Islet of Langerhans (tissue), 1 donor: ENCODE measurements at regions not wholly inside any gene's neighbourhood (a gene's known extent, or its start where the extent isn't known, plus 50 kb on each side); places are given as distances from the start of the nearest gene placed in this dataset.

Experiments
- FAIRE-seq: peaks from one replicate; lab custom pipeline; 2011; peaks lifted over from hg19 to GRCh38; lab: Jason Lieb, UNC

GRCh38 chr9:108225149-108225800 lies 630.5 kb downstream of the ACTL7B start:
- FAIRE-seq = no peak

DNA sequence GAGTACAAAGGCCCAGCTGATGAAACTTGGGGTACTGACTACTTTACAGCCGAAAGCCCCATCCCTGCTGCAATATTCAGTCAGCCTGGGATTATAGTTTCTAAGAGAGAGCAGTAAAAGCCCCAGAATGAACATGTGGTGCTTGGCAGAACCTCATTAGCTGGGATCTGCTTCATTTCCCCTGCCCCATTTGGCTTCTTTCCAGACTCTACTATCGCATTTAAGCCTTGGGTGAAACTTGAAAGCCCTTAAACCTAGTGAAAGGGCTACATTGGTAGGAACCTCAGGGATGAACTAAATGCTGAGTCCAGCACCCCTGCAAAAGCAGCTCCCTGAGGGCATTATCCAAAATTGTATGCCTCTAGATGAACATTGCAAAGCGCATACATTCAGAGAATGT lies 631.1 kb downstream of the ACTL7B start:
- FAIRE-seq = no peak

DNA sequence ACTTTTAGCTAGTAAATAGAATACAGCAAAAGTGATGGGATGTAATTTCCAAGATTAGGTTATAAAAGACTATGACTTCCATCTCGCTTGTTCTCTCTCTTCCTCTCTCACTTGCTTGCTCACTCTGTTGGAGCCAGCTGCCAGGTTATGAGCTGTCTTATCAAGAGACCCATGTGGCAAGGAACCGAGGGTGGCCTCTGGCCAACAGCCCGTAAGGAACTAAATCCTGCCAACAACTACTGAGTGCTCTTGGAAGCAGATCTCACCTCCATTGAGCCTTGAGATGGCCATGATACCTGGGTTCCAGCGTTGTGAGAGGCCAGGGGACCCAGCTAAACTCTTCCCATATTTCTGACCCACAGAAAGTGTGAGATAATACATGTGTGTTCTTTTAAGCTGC lies 636.1 kb downstream of the ACTL7B start:
- no peak for FAIRE-seq

DNA sequence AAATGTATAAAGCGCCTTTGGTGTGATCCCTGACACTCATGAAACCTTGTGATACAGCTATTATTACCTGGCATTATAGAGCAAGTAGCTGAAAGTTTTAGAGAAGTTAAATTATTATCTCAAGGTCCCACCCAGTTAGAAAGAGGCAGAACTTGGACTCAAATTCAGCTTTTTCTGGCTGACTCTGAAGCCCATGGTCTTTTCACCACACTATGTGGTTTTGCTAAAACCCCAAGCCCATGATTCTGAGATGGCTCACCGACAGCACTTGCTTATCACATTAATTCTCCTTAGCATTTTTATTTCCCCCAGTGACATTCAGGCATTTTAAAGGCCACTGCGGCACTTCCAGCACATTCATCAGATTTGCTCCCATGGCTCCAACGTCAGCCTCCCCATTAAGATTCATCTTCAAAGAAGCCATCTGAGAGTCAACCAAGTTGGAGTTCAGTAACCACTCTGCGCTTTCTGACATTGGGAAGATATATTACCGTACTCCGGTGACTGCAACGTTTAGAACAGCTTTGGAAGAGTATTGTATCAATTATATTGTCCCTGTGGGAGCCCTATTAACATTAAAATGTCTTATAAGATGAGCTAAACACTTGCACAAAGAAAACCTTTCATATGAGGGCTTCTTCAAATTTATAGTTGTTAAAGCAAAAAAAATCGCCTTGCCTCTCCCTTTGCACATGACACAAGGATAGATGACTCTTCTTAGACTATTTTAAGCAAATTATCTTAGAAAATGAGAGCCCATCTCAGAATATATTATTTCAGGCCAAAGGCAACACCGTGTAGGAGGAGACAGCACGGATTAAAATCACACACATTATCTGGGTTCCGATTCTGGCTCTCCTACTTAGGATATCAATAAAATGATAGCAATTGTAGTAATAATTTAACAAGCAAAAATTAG lies 638.1 kb downstream of the ACTL7B start:
- no peak for FAIRE-seq

DNA sequence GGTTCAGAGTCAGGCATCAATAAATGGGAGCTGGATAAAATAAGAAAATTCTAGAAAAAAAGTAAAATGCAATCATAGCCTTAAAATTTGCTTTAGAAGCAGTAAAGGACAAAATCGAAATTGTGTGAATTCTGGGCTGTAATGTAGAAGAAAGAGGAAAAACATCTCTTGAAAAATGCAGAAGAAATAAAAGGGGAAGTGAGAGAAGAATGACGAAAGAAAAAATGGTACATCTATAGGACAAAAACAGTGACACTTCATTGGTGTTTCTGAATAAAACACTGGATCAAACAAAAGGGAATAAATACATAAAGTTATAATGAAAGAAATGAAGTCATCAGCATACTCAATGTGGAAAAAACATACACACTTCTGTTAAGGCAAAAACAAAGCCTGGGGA lies 642.3 kb downstream of the ACTL7B start:
- FAIRE-seq = no peak

- FAIRE-seq = no peak
These were observed 643.6 kb downstream of the ACTL7B start for GRCh38 chr9:108212184-108212583.

DNA sequence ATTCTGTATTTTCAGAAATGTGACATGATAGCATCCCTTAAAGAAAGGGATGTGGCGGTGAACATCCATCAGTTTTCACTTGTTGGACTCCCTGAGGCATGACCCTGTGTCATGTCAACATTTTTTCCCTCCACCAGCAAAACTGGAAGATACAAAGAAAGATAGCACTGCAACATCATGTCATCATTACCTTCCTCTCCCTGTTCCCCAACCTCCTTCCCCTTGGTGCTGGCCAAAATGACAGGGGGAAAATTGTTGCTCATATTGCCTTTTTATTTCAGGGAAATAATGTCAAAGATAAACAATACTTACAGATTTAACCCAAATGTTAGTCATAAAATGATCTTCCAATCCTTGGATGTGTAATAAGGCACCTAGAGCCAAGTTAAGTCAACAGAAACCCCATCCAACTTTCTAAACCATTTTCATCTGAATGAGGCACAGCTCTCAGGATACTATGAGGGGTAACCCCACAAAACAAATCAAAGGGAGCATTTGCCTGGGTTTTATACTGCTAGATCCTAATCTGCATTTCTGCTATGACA lies 644.3 kb downstream of the ACTL7B start:
- no peak for FAIRE-seq

- FAIRE-seq = no peak
These were observed 646.6 kb downstream of the ACTL7B start for GRCh38 chr9:108209132-108209685.

- FAIRE-seq = no peak
These were observed 648.1 kb downstream of the ACTL7B start for GRCh38 chr9:108207561-108208165.

DNA sequence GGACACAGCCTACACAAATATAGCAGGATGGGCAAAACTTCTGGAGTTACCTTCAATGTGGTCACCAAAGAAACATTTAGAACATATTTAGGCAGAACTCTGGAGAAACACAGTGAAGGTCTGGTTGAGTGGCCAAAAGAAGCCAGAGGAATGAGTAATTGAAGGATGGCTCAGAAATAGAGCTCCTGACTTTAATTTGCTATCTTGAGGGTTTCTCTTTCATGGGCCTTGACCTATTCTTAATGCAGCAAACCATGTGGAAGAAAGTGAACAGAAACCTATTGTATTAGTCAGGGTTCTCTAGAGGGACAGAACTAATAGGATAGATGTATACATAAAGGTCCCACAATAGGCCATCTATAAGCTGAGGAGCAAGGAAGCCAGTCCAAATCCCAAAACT lies 650.5 kb downstream of the ACTL7B start:
- FAIRE-seq = no peak

- FAIRE-seq = no peak
These were observed 657.9 kb downstream of the ACTL7B start for GRCh38 chr9:108197899-108198298.

DNA sequence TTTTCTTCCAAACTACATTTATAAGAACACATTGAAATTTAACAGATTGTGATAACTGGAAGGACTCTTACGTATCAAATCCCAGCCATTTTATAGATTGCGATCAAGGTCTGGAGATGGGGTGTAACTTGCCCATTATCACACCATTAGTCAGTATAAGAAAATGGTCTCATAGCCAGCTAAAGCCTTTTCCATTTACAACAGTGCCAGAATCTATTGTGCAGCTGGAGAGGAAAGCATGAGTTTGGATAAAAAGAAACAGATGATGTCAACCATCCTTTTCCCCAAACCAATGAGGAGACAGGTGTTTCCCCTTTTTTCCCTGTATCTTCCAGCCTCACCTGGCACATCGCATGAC lies 658.8 kb downstream of the ACTL7B start:
- no peak for FAIRE-seq

GRCh38 chr9:108196332-108197007 lies 659.3 kb downstream of the ACTL7B start:
- no peak for FAIRE-seq

DNA sequence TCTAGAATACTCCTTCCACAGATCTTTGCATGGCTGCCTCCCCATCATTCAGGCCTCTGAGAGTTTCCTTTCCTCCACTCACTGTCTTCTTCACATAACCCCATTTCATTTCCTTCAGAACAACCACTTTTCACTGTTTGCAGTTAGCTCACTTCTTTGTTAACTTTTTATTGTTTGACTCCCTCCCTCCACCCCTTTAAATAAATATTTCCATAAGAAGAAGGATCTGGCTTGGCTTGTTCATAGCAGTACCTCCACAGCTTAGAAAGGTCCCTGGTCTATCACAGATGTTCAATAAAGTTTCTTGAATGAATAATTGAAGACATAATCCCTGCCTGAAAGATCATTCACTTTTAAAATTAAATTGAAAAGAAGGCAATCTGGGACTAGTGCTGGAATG lies 661.6 kb downstream of the ACTL7B start:
- FAIRE-seq = no peak

GRCh38 chr9:108193026-108193710 lies 662.6 kb downstream of the ACTL7B start:
- FAIRE-seq = no peak

DNA sequence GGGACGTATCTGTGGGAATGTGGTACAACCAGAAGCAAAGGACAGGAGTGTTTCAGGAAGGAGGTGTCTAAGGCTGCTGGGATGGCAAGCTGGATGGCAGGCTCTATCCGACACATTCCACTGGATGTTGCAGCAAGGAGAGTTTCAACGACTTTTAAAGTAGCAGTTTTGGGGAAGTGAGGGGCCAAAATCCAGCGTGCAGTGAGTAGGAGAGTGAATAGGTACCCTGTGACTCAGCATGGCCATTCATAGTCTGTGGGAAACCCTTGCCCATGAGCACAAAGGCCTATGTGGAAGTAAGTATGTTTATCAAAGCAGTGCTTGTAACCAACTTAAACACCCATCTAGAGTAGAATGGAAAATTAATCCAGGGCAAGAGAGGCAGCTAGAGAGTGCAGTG lies 664.7 kb downstream of the ACTL7B start:
- FAIRE-seq = no peak

DNA sequence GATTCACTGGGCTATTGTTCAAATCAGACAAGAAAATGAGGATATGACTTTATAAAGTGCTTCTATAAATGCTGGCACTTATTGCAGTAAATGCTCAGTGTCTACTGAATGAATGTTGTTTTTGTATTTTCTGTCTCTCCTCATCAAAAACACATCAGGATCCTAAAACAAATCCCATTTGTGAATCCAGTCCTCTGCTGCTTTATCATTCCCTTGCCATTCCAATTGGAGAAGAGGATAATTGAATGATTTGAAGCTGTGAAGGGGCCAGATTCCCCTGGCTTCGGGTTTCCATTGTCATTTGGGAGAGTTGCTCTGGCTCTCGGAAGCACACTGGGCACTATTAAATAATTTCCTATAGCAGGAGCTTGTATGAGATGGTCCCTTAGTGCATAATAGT lies 666.8 kb downstream of the ACTL7B start:
- FAIRE-seq = no peak

DNA sequence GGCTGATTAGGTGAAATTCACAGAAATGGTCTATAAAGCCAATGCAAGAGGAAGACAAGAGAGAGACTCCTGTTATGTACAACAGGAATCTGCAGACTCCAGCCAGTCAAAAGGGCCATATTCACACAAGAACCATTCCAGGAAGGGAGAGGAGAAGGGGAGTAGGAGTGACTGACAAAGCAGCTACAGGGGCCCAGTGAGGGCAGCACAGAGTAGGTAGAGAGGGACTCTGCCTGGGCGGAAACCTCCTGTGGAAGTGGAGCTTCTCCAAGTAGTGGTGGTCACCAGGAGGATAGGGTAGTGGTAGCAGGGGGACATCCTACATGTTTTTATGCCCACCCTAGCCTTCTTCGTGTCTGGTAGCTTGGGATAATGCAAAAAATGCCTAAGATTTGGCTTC lies 667.3 kb downstream of the ACTL7B start:
- FAIRE-seq = no peak

DNA sequence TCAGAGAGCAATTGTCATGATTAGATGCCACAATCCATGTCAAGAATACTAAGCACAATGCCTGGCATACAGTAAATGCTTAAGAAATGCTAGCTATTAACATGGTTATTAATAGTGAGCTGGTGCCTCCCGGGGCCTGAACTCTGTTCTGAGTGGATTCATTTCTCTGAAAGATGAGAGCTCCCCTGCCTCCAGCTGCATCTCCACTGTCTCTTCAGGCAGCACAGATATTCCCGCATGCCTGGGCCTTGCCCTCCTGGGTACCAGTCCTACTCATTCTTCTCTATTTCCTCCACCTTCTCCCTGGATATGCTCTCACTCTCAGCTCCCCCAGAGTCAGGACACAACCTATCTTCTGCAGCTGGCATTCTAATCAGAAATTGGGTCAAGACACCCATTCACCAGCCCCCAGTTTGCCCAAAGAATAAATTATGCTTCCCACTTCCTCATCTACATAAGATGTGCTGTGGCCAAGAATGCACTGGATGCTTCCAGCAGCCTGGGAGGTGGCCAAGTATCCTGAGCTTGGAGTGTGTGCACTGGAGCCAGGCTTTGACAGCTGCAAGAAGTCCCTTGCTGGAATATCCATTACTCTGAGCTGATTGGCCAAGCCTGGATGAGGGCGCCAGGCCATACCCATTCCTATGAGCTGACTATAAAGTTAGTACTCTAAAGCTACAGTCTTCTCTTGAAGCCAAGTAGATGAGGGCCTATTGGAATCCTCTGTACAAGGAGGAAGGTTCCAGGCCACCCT lies 669.0 kb downstream of the ACTL7B start:
- no peak for FAIRE-seq

- FAIRE-seq = no peak
These were observed 670.2 kb downstream of the ACTL7B start for GRCh38 chr9:108185613-108186012.

GRCh38 chr9:108184941-108185340 lies 670.8 kb downstream of the ACTL7B start:
- no peak for FAIRE-seq
